Endothelial cell (in vitro differentiated cells): ENCODE measurements at regions not wholly inside any gene's neighbourhood (a gene's known extent, or its start where the extent isn't known, plus 50 kb on each side); places are given as distances from the start of the nearest gene placed in this dataset.

Experiments used
- DNase-seq: peaks from one replicate; pipeline ENCODE4 v3.0.0; 2021; ENCODE audit warnings: low spot score
- H3K27ac Mint-ChIP-seq: one replicate; pipeline ENCODE4 v1.8.0; 2021; ENCODE audit warnings: mixed read lengths, inconsistent platforms; ENCODE audit not compliant: unreplicated experiment
- H3K27me3 Mint-ChIP-seq: one replicate; pipeline ENCODE4 v1.8.0; 2021; ENCODE audit warnings: mild to moderate bottlenecking, moderate library complexity, mixed read lengths, inconsistent platforms; ENCODE audit not compliant: unreplicated experiment
- H3K36me3 Mint-ChIP-seq: one replicate; pipeline ENCODE4 v1.8.0; 2021; ENCODE audit warnings: mild to moderate bottlenecking, low read depth, mixed read lengths, inconsistent platforms; ENCODE audit not compliant: unreplicated experiment
- H3K4me1 Mint-ChIP-seq: one replicate; pipeline ENCODE4 v1.8.0; 2021; ENCODE audit warnings: mild to moderate bottlenecking, mixed read lengths, inconsistent platforms; ENCODE audit not compliant: unreplicated experiment
- H3K4me3 Mint-ChIP-seq: one replicate; pipeline ENCODE4 v1.8.0; 2021; ENCODE audit warnings: mild to moderate bottlenecking, mixed read lengths, inconsistent platforms; ENCODE audit not compliant: unreplicated experiment
- H3K9me3 Mint-ChIP-seq: one replicate; pipeline ENCODE4 v1.8.0; 2021; ENCODE audit warnings: mixed read lengths, inconsistent platforms; ENCODE audit not compliant: unreplicated experiment
- CTCF ChIP-seq: fragments of 200-600 bp; sonication (generic); IDR thresholded peaks from one replicate; pipeline ENCODE4 v1.5.0; 2021; ENCODE audit warnings: antibody characterized with exemption; ENCODE audit not compliant: unreplicated experiment

DNA sequence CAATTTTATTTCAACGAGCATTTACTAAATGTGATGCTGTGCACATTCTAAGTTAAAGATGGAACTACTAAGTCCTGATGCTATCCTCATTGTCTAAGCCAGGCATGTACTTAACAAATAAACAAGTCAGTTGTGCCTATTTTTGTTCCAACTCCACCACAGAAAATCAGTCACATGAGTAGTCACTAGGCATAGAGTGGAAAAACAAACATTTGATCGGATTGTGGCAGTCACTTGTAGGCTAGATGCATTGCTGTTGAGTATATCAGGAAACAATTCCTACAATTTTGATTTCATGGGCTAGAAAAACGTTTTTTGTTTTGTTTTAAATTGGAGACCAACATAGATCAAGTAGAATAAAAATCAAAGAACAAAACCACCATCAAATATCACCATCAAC, 177.6 kb upstream of the SLC25A13 start:
- no peaks in the 10 kb centered on the region for H3K36me3 Mint-ChIP-seq
- DNase-seq, result no peak
- no peaks in the 10 kb centered on the region for H3K9me3 Mint-ChIP-seq
- no peak overlapping the region for H3K4me3 Mint-ChIP-seq
- H3K4me1 Mint-ChIP-seq, result no peaks in the 10 kb centered on the region
- H3K27me3 Mint-ChIP-seq, result no peaks in the 10 kb centered on the region
- no peak overlapping the region for H3K27ac Mint-ChIP-seq
- TF ChIP-seq CTCF, result no peak

DNA sequence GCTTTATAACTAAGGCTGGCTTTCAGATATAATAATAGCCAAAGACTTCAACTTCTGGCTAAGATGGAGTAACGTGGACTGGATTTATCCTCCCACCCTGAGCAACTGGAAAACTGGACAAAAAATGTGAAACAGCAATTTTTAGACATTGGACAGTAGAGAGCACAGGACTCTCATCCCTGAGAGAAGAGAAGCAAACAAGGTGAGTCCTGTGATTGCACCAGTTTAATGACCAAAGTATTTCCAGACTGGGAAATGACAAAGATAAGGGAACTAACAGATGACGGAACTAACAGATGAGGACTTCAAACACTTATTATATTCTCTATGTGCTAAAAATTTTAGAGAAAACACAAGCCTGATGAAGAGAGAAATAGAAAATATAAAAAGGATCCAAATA, 175.7 kb upstream of the SLC25A13 start:
- Mint-ChIP-seq H3K4me1 (no peaks in the 10 kb centered on the region), H3K4me3 (no peak overlapping the region), H3K36me3 (no peaks in the 10 kb centered on the region), H3K27ac (no peak overlapping the region), H3K9me3 (no peaks in the 10 kb centered on the region), H3K27me3 (no peaks in the 10 kb centered on the region)
- no peak for TF ChIP-seq CTCF
- DNase-seq, result no peak

DNA sequence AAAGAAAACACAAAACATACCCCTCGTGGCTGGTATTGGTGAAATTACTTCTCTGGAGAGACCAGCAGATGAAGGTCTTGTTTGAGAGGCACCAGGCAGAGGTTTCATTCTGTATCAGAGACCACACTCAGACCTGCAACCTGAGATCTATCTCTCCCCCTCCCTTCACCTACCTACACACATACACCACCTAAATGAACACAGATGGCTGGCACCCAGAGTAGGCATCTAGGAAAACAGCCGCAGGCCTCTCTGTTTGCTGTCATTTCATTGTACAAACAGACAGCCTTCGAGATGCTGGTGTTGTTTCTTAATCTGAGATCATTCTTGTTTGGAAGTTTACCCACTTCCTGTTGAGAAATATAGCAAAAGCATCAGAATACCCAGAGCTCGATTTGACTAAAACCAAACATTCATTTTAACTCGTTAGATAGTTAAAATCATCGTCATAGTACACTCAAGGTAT, 173.9 kb upstream of the SLC25A13 start:
- Mint-ChIP-seq H3K27me3 (no peaks in the 10 kb centered on the region), H3K36me3 (no peaks in the 10 kb centered on the region), H3K4me1 (no peaks in the 10 kb centered on the region), H3K27ac (no peak overlapping the region), H3K9me3 (no peaks in the 10 kb centered on the region), H3K4me3 (no peak overlapping the region)
- DNase-seq, result no peak
- TF ChIP-seq CTCF, result no peak

DNA sequence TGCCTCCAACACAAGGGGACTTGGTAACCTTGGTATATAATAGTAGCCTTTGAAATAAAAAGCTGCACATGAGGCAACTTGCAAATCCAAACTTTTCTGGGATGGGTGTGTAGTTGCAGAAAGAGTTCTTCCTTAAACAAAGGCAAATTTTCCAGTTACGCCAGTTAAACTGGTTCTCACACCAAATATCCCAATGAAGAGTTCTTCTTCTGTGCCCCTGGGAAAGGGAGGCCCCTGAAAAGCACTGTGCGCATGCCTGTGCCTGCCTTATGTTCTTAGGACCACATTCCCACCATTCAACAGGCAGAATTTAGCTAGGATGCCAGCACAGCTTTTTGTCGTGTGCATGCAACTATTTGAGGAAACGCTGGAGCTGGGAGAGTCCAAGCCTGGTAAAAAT, 164.8 kb upstream of the SLC25A13 start:
- H3K4me1 Mint-ChIP-seq, result no peaks in the 10 kb centered on the region
- H3K27me3 Mint-ChIP-seq, result no peaks in the 10 kb centered on the region
- no peaks in the 10 kb centered on the region for H3K36me3 Mint-ChIP-seq
- H3K27ac Mint-ChIP-seq, result no peak overlapping the region
- TF ChIP-seq CTCF, result no peak
- H3K9me3 Mint-ChIP-seq, result no peaks in the 10 kb centered on the region
- H3K4me3 Mint-ChIP-seq, result no peak overlapping the region
- DNase-seq, result no peak

- no peak for DNase-seq
- TF ChIP-seq CTCF, result no peak
- Mint-ChIP-seq H3K27me3 (no peaks in the 10 kb centered on the region), H3K36me3 (no peaks in the 10 kb centered on the region), H3K4me3 (no peak overlapping the region), H3K27ac (no peak overlapping the region), H3K9me3 (no peaks in the 10 kb centered on the region), H3K4me1 (no peaks in the 10 kb centered on the region)
These were observed 162.9 kb upstream of the SLC25A13 start for GRCh38 chr7:96484845-96485244.
